HG02970 (cell line): ENCODE measurements at regions not wholly inside any gene's neighbourhood (a gene's known extent, or its start where the extent isn't known, plus 50 kb on each side); places are given as distances from the start of the nearest gene placed in this dataset.

Experiments used
- ATAC-seq: cut with Tn5 transposase; IDR thresholded peaks from one replicate; pipeline ENCODE4 v1.9.1; 2021; ENCODE audit warnings: mild to moderate bottlenecking, moderate library complexity, moderate number of reproducible peaks; ENCODE audit not compliant: unreplicated experiment, low FRiP score

DNA sequence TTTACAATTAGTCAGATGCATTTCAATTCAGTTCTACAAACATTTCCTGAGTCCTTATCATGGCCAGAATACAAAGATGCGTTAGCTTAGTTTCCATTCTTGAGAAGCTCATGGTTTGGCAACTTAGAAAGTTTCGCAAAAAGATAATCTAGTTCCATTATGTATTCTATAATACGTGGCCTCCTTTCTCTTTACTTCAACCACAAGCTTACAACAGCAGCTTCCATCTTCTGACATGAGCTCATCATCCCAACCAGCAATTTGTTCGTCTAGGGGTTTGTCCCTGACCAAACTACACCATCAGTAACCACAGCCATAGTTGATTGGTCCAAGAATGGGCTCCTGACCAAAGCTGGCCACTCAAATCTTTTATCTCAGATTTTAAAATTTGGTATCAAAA, 267.6 kb upstream of the TBC1D5 start:
- no peak for ATAC-seq

DNA sequence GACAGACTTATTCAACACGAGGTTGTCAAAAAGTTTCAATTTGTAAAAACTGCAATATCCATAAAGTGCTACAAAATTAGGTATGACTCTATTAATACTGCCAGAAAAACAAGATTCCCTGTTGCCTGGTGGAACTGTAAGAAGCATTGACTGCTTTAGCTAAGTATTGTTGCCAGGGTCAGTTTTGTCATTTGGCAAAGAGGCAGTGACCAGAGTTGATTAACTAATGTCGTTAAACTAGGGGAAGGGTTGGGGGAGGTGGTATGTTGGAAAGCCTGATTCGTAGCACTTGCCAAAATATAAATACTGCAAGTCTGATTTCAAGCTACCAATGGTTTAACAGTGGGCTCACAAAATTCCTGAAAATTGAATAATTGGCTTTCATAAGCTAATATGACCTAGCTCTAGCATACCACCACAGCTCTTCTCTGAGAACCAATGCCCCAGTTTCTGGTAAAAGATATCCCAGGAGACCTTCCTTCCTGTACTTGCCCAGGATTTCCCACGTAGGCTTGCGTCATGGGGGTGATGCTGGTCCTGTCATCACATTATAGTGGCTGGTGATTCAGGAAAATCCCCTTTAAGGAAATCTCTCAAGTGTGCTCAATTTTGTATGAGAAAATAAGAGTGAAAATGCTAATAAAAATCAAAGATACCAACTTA, 266.4 kb upstream of the TBC1D5 start:
- no peak for ATAC-seq

DNA sequence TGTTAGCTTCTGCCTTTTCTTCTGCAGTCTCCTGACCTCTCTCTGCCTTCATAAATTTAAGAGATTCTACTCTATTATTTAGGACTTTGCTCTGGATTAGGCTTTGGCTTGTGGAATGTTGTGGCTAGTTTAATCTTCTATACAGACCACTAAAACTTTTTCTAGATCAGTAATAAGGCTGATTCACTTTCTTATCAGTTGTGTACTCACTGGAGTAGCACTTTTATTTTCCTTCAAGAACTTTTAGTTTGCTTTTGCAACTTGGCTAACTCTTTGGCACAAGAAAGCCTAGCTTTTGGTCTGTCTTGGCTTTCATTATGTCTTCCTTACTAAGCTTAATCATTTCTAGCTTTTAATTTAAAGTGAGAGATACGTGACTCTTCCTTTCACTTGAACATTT, 265.5 kb upstream of the TBC1D5 start:
- no peak for ATAC-seq

DNA sequence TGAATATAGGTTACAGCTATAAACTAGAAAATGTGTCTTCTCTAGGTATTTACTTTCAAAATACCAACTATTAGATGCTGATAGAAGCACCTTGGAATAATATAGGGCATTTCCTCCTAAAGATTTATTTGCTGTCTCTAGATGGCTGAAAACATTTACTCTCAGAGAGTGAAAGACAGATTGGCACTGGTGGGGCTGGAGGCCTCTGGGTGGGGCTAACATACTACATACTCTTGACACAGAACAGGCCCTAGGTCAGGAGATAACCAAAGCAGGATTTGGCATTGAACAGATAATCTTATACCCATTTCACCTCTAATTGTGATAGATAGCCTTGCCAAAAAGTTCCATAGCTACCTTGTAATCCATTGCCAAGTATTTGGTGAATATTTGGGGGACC, 253.3 kb upstream of the TBC1D5 start:
- ATAC-seq = no peak

DNA sequence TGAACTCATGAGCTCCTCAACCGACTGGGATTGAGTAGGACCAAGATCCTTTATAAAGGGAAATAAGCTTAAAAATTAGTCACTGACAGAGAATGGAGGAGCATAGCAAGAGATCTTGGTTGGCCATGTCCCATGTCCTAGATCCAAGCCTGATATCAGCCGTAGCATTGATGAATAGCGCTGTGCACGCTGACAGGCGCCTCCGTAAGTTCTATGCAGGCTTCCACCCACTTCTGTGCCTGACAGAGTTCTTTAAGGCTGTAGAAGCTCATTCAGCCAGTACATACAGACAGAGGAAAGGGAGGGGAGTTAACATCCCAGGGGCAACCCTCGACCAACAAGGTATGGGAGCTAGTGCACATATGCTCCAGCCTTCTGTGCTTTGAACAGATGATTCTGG, 251.7 kb upstream of the TBC1D5 start:
- no peak for ATAC-seq

DNA sequence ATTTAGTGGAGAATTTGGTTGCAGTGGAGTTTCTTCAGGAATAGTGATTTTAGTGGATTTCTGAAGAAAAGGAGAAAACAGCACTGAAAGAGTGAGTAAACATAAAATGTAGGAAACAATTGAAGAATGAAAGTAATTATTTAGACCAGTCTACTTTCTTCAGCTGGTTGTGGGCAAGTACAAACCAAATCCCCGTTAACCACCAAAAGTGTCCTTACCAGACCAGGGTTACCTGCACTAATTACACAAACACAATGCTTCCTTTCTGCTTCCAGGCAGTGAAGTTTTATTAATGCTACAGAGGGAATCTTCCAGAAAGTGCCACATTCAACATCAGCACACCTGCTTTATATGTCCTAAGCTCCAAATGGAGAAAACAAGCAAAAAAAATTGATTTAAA, 248.0 kb upstream of the TBC1D5 start:
- ATAC-seq = no peak

DNA sequence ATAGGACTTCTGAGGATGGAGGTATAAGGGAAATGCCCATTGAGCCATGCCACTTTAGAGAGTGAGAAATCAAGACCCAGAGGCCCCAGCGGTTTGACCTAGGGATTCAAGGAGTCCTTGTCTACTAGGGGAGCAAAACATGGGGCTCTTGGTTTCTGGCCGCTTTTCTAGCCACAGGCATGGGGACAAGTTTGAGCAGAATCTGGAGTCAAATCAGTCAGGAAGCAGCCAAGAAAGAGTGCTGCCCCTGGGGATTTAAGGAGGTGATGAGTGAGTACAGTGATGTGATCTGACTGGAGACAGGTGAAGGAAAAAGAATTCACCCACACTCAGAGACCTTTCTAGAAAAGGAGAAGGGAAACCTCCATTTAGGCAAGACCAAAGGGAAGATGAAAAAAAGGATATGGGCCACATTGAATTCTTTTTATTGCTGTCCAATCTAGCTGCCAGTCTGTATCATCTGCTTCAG, 244.0 kb upstream of the TBC1D5 start:
- no peak for ATAC-seq

DNA sequence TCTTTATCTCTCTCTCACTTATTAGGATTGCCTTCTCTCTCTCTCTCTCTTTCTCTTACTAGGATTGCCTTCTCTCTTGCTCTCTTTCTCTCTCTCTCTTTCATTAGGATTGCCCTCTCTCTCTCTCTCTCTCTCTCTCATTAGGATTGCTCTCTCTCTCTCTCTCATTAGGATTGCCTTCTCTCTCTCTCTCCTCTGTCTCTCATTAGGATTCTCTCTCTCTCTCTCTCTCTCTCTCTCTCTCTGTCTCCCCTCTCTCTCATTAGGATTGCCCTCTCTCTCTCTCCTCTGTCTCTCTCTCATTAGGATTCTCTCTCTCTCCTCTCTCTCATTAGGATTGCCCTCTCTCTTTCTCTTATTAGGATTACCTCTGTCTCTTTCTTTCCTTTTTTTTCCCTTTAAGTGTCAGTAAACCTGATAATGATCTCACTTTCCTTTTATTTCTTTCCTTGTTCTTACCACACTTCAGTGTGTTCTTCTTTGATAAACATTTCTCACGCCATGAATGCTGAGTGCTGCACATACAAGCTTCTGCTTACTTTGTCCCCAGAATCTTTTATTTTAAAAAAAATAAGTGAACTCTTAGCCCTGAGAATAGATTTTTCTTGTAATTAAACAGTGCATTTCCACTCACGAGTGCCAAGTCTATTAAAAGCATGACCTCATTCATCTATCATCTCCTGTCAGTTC, 243.4 kb upstream of the TBC1D5 start:
- no peak for ATAC-seq

DNA sequence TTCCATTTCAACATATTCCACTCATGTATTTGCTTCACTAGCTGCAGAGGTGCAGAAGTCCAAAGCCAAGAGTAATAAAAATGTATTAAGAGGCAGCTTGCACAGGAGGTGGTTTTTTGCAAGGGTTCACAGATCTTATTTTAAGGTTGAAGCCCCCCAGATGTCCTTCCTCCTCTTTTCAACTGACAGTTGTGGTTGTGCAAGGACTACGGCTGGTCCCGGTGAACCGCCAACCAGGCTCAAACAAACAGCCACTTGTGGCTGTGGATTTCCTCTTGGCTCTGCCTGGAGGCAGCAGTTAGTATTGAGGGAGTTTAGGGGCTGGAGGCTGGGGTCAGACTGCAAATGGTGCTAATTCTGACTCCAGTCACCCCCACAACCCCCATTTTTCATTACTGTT, 240.7 kb upstream of the TBC1D5 start:
- ATAC-seq = no peak

DNA sequence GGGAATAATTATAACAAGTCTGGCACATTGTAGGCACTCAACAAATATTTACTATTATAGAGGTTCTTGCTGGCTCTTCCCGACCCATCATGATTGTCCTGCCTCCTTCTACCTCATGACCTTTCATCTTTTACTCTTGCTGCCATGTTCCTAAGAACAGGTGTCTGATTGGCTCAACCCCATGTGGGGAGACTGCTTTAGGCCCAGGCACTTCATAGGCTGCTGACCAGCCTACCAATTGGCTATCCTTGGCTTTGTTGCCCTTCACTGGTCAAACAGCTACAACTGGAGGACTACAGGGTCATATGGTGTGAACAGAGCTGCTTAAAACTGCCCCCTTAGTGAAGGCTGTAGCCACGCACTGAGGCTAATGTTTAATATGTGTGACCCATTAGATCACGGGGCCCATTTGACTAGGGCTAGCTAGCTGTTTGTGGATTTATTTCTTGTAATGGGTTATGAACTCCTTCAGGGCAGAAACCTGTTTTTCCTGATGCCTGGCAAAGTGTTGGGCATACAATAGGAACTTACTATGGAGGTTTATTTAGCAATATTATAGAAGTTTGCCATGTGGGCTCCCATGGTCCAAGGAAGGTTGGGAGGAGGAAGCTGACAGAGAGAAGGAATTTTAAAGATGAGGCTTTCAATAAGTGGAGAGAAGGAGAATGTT, 239.9 kb upstream of the TBC1D5 start:
- ATAC-seq = no peak

DNA sequence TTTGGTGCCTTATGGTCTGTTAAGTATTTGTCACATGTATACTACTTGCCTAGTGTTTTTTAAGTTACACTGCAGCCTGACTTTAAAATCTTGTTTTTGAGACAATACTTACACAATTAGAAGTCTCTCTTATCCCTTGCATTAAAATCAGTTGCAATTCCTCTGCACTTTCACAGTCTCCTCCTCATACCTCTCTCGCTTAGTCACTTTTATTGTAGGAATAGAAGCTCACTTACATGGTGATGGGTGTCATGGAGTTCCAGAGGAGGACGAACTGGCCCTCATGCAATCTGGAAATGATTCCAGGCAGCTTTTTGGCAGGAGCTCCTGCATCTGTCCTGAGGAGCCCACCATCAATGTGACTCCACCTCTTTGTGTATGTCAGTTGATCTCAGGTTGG, 238.4 kb upstream of the TBC1D5 start:
- ATAC-seq = no peak

DNA sequence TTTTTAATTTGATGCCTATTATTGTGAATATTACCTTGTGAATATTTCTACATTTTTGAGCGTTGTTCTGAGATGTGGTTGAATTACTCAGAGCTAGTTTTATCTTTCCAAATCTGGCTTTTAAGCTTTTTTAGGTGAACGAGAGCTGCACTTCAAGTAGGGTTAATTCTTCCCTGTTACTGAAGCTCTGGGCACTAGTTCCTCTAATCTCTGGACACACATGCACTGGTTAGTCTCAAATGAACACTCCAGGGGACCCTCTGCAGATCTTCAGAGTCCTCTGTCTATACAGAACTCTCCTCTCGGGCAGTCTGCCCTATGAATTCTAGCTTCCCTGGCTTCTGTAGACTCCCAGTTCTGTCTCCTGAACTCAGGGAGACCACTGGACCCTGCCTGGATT, 237.5 kb upstream of the TBC1D5 start:
- no peak for ATAC-seq

DNA sequence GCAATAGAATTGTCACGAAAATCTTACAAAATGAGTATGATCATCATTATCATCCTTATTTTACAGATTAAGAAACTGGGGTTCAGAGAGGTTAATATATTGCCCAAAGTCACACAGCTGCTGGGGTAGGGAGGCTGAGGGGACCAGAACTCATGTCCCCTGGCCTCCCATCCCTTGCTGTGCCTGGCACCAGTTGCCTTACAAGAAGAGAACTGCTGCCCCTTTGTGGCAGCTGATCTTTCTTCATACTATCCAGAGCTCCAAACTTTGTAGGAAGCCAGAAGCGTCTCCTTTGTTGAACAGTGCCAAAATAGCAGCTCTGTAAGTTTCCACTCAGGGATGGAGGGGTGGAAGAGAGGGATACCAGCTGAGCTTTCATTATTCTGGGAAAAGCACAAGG, 236.8 kb upstream of the TBC1D5 start:
- ATAC-seq = no peak

DNA sequence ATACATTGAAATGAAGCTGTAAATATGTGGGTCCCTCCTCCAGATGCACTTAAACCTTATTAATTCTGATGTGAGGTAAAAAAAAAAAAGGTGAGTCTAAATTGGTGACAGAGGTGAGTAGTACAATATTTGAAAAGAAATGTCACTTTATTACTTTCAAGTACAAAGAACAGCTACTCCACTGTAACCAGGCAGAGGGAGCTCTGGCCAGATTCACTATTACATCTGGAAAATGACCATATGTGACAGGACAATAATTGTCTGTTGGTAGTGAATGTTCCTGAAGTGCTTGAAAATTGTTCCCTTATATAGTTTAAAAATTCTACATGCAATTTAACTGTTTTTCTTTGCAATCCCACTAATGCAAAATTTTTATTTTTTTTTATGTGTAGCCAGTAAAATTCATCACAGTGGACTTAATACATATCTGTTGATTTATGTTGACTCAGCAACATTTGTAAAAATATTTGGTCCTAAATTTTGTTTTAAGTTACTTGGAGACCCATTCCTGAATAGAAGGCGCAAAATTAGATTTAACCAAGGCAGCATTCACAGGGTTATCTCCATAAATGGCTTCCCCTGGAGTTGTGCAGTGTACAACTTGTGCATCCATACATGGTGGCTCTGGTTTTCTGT, 231.9 kb upstream of the TBC1D5 start:
- no peak for ATAC-seq

DNA sequence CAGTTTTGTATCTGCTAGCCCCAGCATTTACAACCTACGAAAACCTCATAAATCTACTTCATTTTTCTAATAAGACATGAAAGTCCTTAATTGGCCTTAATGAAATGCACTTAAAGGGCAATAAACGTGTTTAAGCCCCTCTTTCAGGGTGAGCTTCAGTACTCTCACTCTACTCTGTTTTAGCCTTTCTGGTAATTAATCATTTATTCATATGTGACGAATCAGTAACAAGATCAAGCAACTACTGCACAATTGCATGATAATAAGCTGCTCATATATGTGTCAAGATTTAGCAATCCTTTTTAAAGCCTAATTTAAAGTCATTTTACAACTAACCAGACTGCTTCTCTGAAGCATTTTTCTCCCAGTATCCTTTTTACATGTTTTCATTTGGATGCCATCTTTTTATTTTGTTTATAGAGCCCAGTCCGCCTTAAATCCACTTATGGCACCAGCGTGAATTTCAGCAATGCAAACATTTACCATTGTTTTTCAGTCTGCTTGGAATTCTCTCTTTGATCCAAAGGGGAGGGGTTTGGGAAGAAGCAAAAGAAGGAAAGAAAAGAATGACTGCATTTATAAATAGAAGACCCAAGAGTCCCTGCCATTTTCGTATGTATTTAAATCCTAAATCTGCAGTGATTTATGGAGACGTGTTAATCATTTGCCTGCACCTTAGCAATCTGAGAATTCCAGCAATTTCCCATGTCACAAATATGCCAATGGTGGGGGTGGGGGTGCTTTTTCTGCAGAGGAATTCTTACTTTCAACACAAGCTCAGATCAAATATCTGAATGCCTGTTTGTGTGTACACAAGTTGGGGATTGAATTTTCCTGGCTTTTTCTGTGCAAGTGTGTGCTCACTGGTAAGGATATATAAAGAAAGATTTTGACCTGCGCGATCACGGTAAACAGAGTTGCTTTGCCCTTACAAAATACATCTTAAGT, 230.8 kb upstream of the TBC1D5 start:
- ATAC-seq = no peak

DNA sequence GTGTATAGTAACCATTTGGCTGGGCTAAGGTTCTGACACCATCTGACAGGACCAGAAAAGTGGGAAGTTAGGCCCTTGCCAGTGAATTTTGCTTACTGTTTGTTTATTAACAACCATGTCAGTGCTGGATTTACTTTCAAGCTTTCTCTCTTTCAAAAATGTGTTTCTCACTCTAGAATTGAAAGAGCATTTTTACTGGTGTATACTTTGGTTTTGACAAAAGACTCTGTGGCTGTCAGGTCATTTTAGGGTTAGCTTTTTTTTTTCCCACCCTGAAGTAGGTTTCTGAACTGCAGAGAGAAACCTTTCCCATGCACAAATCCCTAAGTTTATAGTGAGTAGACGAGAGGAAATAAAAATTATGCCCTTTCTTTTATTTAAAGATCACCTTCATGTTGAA, 230.0 kb upstream of the TBC1D5 start:
- ATAC-seq = no peak

DNA sequence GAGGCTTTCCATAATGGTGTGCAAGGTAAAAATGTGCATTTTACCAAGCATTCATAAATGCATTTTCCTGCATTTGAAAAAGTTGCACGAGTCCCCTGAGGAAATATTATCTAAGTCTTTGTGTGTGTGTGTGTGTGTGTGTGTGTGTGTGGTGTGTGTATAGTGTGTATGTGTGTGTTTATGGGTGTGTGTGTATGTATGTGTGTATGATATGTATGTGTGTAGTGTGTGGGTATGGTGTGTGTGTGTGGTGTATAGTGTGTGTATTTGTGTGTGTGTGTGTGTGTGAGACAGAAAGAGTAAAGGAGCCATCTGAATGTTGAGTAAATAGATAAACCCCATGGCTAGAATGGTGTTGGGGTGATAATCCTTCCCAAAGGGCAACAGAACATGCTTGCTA, 229.6 kb upstream of the TBC1D5 start:
- ATAC-seq = no peak

DNA sequence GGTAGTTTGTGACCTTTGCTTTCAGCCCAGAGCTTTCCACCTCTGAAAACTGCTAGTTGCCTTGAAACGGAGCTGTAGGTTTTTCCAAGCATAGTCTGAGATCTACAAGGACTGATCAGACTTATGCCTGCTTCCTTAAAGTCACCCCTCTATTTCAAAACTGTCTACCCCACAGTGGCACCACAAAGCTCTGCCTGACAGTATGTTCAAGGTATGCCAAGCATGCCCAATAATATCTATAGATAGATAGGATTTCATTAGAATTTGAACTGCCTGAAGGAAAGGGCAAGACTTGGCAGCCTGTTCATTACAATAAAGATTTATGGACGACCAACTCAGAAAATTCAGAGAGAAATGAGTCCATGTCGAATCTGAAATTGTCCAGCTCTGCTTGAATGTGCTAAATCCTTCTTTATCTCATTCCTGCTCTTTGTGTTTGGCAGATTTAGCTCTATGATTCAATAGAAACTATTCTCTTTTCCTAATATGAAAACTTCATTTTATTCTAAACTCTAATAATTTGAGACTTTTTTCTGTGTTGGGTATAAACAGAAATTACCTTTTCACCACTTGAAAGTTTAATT, 227.6 kb upstream of the TBC1D5 start:
- no peak for ATAC-seq

DNA sequence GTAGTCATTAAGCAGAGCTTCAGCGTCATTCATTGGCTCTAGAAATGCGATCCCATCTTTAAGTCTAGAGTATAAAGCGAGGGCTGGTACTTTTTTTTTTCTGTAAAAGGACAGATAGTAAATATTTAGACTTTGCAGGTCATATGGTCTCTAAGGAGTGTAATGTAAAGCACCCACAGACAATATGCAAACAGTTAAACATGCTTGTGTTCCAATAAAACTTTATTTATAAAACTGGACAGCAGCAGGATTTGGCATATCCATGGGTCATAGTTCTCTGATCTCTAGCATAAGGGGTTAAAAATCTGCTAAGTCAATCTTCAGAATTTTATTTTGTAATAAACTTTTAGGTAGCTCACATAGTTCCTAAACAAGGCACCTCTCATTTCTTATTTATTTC, 226.8 kb upstream of the TBC1D5 start:
- ATAC-seq = no peak
